GM18867 (cell line): ENCODE measurements at regions not wholly inside any gene's neighbourhood (a gene's known extent, or its start where the extent isn't known, plus 50 kb on each side); places are given as distances from the start of the nearest gene placed in this dataset.
"Not testable (repeated sequence)": the region's sequence is repeated elsewhere in the genome, so short reads cannot be mapped to it uniquely, and the experiment has no call there.

Experiments
- ATAC-seq: cut with Tn5 transposase; IDR thresholded peaks from one replicate; pipeline ENCODE4 v1.9.1; 2021; ENCODE audit warnings: mild to moderate bottlenecking, moderate library complexity; ENCODE audit not compliant: unreplicated experiment

GRCh38 chrX:27404366-27404765, 58.8 kb downstream of the PPP4R3C start:
- ATAC-seq = no peak

- no peak for ATAC-seq
Observed at GRCh38 chrX:27399146-27399456, 64.0 kb downstream of the PPP4R3C start.

DNA sequence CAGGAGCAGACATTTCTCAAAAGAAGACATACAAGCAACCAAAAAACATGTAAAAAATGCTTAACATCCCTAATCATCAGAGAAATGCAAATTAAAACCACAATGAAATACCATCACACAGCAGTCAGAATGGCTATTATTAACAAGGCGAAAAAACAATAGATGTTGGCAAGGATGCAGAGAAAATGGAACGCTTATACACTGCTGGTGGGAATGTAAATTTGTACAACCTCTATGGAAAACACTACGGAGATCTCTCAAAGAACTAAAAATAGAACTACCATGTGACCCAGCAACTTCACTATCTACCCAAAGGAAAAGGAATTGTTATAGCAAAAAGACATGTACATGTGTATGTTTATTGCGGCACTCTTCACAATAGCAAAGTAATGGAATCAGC, 71.5 kb downstream of the PPP4R3C start:
- ATAC-seq = no peak

- ATAC-seq = no peak
Observed at GRCh38 chrX:27381419-27381818, 81.7 kb downstream of the PPP4R3C start.

DNA sequence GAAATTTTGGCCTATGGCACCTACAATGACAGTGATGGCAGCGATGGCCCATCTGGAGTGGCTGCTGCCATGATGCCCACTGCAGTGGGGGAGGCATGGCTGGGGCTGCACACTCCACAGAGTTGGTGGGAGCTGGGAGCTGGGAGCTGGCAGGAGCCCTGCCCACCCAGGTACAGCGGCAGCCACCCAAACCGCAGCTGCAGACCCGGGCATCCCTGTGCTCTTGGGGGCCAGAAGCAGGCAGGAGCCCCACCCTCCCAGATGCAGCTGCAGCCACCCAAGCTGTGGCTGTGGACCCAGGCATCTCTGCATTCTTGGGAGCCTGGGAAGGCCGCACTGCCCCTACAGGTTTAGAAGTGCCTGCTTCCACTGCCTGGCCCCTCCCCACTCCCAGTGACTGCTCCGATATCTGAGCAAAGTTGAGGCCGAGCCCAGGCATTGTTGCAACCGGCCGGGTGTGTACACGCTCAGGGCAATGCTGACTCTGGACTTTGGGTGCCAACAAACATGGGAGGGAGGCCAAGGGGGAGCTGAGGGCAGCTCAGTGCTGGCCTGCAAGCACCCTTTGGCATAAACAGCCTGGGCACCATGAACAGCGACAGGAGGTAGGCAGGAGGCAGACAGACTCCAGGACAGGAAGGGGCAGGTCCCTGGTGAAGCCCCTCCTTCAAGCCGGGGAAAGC, 82.8 kb downstream of the PPP4R3C start:
- no peak for ATAC-seq

DNA sequence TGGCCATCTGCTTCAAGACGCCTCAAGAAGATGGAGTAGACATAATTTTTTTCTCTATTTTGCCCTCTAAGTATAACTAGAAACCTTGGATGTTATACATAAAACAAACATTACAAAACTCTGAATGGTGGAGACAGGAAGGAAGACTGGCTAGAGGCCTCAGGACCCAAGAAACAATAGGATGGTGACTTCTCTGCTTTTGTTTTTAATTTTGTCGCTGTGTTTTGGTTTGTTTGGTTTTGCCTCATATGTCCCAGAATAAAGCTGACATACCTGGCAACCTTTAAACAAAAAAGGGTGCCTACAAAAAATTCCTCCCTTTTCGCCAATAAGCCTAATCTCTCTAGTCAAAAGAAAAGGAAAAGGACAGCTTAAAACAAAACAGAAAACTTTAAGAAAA, 109.1 kb downstream of the PPP4R3C start:
- no peak for ATAC-seq

GRCh38 chrX:27350476-27350875, 112.7 kb downstream of the PPP4R3C start:
- ATAC-seq = no peak

DNA sequence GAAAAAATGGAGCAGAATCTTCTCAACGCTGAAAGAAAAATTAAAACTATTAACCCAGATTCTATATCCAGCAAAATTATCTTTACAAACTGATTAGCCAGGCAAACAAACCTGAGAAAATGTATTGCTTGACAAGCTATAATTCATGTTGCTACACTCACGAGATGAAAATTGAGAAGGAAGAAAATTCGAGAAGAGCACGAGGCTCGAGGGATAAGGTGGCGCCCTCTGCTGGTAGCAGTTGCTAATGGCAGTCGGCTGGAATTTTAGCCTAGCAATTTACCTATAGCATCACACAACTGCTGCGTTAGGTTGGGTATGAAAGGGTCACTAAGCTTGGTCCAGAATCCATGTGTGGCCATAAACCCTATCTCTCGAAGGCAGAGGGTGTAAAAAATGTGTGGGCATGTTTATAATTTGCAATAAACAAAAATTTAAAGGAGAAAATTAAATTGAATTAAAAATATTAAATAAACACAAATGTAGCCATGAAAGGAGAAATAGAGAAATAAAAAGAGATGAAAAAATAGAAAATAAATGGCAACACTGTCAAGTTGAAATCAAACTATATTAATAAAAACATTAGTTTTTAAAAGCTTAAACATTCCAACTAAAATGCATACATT, 126.6 kb downstream of the PPP4R3C start:
- ATAC-seq = peak; percentile 90

DNA sequence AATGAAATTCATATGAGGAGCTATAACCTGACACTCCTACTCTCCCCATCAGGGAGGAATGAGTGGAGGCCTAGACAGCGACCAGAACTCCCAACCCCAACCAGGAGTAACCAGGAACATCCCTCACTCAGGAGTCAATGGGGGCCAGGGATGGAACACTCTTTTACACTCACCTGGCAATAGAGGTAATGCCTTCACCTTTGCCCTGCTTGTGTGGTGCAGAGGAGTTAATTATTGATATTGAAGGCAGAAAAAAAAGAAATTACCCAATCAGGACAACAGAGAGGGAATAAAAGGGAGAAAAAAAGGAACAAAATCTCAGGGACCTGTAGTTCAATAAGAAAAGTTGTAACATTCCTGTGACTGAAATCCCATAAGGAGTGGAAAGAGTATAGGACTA, 141.5 kb downstream of the PPP4R3C start:
- ATAC-seq = no peak

- no peak for ATAC-seq
Observed at GRCh38 chrX:27309406-27309805, 153.7 kb downstream of the PPP4R3C start.

DNA sequence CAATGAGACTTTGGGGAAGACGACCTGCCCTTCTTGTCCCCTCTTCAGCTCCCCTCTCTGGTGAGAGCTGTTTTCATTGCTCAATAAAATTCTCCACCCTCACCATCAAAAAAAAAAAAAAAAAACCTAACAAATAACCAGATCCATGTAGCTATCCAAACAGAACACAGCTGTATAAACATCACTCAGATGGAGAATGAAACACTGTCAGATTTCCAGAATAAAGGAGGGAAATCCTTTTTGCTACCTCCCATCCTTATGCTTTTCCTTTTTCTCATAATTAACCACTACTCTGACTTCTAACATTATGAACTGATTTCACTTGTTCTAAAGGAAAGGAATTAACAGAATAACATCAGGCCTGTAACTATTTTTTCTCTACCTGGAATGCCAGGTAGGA, 155.6 kb downstream of the PPP4R3C start:
- no peak for ATAC-seq

- ATAC-seq = not testable (repeated sequence)
Observed at GRCh38 chrX:27292552-27292951, 170.6 kb downstream of the PPP4R3C start.

GRCh38 chrX:27276751-27277150, 186.4 kb downstream of the PPP4R3C start:
- no peak for ATAC-seq

- no peak for ATAC-seq
Observed at GRCh38 chrX:27254656-27255055, 208.5 kb downstream of the PPP4R3C start.

DNA sequence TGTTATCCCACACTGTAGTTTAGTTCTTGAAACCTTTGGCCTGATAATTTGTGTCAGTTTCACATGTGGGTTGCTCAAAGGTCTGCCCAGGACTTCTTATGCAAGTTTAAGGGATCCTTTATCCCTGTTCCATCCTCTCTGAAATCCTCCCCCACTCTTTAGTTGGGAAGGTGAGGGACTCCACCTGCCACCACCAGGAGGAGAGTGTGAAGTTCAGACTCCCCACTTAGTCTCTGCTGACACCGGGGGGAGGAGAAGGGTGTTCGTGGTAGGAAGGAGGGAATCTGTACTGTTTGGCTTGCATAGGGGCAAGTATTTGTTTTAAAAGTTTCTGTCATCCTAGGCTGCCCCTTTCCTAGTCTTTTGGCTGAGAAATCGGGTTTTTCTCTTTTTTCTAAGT, 211.8 kb downstream of the PPP4R3C start:
- ATAC-seq = no peak

DNA sequence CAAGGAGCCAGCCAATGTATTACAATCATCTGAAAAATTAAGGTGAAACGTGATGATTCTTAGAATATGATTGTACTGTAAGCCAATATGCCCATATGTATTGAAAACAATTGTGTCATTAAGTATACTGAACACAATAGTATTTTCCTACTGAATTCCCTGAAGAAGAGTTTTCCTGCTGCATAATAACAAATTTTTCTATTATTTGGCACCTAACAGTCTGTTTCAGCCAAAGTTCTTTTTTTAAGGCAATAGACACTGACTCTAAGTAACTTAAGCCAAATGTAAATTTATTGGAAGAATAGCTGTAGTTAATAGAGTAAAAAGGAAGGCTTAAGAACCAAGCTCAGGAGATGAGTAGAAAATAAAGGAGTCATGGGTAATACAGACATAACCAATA, 220.6 kb downstream of the PPP4R3C start:
- ATAC-seq = no peak

DNA sequence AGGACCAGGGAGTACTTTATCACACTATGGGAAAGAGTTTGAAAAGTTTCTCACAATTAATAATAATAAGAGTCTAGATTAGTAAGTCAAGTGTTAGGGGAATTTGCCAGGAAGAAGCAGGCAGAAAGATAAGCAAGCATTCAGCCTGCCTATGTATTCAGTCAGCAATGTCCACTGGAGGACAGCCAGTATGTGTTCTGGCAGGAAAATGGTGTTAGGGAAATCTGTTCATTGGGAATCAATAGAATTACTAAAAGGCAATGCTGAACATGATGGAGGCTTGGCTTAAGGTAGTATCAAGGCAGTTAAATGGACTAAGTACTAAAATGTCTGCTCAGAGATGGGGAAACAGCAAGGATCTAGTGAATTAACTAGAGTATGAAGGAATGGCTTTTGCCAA, 221.2 kb downstream of the PPP4R3C start:
- no peak for ATAC-seq

- ATAC-seq = not testable (repeated sequence)
Observed at GRCh38 chrX:27240042-27240441, 223.1 kb downstream of the PPP4R3C start.

DNA sequence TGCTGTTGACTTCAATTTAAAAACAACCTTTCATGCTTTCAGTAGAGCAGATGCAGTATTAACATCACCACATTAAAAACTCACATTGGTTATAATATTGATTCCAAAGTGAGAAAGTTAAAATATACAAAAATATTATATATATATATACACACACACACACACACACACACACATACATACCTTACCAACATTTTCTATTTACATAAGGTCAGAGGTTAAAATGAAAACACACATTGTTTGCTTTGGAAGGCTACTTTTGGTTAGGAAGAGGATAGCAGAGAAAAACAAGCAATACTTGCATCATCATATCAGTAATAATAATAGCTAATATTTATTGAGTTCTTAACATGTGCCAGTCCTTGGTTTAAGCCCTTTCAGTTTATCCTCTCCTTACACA, 226.5 kb downstream of the PPP4R3C start:
- no peak for ATAC-seq

DNA sequence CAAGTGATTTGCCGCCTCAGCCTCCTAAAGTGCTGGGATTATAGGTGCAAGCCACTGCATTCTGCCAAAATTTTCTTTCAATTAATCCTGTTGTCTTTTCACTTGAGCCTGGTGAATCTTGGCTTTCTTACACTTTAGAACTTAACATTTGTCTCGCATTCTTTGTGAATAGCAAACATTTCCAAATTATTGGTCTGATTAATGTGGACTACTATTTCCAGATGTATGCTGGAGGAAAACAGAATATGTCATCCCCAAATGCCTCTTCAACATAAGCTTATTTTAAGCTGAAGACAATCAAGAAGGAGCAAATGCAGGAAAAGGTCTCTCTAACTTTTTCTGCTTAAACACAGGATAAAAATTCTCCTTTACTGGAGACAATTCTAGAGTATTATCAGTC, 233.4 kb downstream of the PPP4R3C start:
- ATAC-seq = no peak

DNA sequence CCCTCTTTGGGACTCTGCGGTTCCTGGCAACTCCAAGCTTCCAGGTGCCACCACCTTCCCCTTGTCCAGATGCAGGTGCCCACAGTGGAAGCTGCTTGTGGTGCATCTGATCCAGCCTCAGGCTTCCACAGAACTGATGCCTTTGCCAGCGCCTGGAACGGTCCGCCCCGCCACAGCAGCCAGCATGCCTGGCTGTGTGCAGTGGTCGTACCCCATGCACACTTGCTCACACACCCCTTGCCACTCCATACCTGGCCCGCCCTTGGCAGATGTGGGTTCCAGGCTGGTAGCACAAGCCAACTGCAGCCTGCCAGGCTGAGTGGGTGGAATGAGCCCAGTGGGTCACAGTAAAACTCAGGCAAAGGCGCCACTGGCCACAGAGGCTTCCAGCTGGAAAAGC, 240.5 kb downstream of the PPP4R3C start:
- no peak for ATAC-seq

DNA sequence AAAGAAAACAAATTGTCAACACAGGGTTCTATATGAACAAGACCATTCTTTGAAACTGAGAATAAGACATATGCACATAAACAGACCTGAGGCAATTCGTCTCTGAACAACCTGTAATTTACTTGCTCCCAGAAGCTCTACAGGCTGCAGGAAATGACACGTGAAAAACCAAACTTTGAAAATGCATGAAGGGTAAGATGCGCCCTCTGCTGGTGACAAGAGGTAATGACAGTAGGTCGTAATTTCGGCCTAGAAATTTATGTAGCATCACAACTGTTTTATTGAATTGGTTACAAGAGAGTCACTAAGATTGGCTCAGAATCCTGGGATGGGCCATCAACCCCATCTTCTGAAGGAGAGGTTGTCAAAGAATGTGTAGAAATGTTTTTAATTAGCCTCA, 276.5 kb downstream of the PPP4R3C start:
- ATAC-seq = peak; percentile 73

GRCh38 chrX:27163236-27163635, 299.9 kb downstream of the PPP4R3C start:
- no peak for ATAC-seq
